H1 (cell line): ENCODE measurements at regions not wholly inside any gene's neighbourhood (a gene's known extent, or its start where the extent isn't known, plus 50 kb on each side); places are given as distances from the start of the nearest gene placed in this dataset.
A peak's percentile ranks its signal among the peaks of the same experiment; 100 is the strongest.

Source experiments
- CTCF ChIA-PET: fragments of 300-600 bp; sonication (Branson Sonifier 250); formaldehyde crosslinking; loops from one replicate; lab custom pipeline; 2021; ENCODE audit not compliant: partially characterized antibody; lab: Charles Lee
- POLR2A ChIA-PET: fragments of 300-600 bp; sonication (Branson Sonifier 250); formaldehyde crosslinking; loops from one replicate; lab custom pipeline; 2021; ENCODE audit warnings: inconsistent platforms; ENCODE audit not compliant: partially characterized antibody; lab: Charles Lee
- DNase-seq, 2 experiments: peaks; one replicate each; pipeline versions ENCODE4 v3.0.0 to v3.0.0-alpha.2; 2010 to 2022; ENCODE audit warnings: low spot score in 2 of 2, low read depth in 1 of 2, mixed read lengths in 1 of 2
- FAIRE-seq: peaks from 2 replicates; lab custom pipeline; 2011; peaks lifted over from hg19 to GRCh38; lab: Jason Lieb, UNC
- H2AFZ ChIP-seq: 2 replicates; pipeline ENCODE4 v1.8.1; 2012; ENCODE audit warnings: low read length, inconsistent platforms
- H2AK5ac ChIP-seq: 2 replicates; pipeline ENCODE4 v1.6.1; 2013; ENCODE audit warnings: low read depth, low read length
- H2BK120ac ChIP-seq: replicated peaks from 2 replicates; pipeline ENCODE3; 2013; ENCODE audit warnings: low read depth, low read length, inconsistent platforms
- H2BK12ac ChIP-seq: 2 replicates; pipeline ENCODE4 v1.6.1; 2013; ENCODE audit warnings: low read depth, low read length
- H2BK15ac ChIP-seq: 2 replicates; pipeline ENCODE4 v1.6.1; 2013; ENCODE audit warnings: low read length
- H2BK20ac ChIP-seq: 2 replicates; pipeline ENCODE4 v1.6.1; 2013; ENCODE audit warnings: low read length
- H2BK5ac ChIP-seq: 2 replicates; pipeline ENCODE4 v1.6.1; 2013; ENCODE audit warnings: low read depth, low read length
- H3K14ac ChIP-seq: 2 replicates; pipeline ENCODE4 v1.6.1; 2013; ENCODE audit warnings: inconsistent platforms; ENCODE audit not compliant: insufficient read length
- H3K18ac ChIP-seq: 2 replicates; pipeline ENCODE4 v1.6.1; 2013; ENCODE audit warnings: low read length; ENCODE audit errors: extremely low read depth
- H3K23ac ChIP-seq: 2 replicates; pipeline ENCODE4 v1.6.1; 2013; ENCODE audit warnings: inconsistent platforms; ENCODE audit not compliant: insufficient read length
- H3K23me2 ChIP-seq: 2 replicates; pipeline ENCODE4 v1.6.1; 2013; ENCODE audit warnings: low read depth, low read length
- H3K27ac ChIP-seq: 2 replicates; pipeline ENCODE4 v1.6.1; 2011; ENCODE audit warnings: low read depth, low read length, inconsistent platforms
- H3K27me3 ChIP-seq, 4 experiments: replicated peaks in 1 of 4; 1 replicate in 1 of 4; 2 replicates in 3 of 4; pipeline versions ENCODE4 v1.6.1 to v1.8.1; 2011 to 2013; ENCODE audit warnings: low read length in 3 of 4, mild to moderate bottlenecking in 3 of 4, inconsistent platforms in 2 of 4, mixed read lengths in 2 of 4, moderate library complexity in 1 of 4; ENCODE audit not compliant: control insufficient read depth in 3 of 4, insufficient read depth in 3 of 4; ENCODE audit errors: extremely low read depth in 1 of 4
- H3K36me3 ChIP-seq, 4 experiments: 2 replicates each; pipeline versions ENCODE4 v1.6.1 to v1.8.1; 2011 to 2013; ENCODE audit warnings: mild to moderate bottlenecking in 4 of 4, low read length in 3 of 4, moderate library complexity in 2 of 4, control low read depth in 1 of 4, inconsistent platforms in 1 of 4; ENCODE audit not compliant: insufficient read depth in 4 of 4, control insufficient read depth in 2 of 4
- H3K4ac ChIP-seq: replicated peaks from 2 replicates; pipeline ENCODE3; 2013; ENCODE audit warnings: low read length, low read depth, mixed read lengths, inconsistent platforms; ENCODE audit not compliant: insufficient read length
- H3K4me1 ChIP-seq, 4 experiments: replicated peaks in 1 of 4; 1 replicate in 1 of 4; 2 replicates in 3 of 4; pipeline versions ENCODE4 v1.6.1 to v1.8.1; 2011 to 2013; ENCODE audit warnings: low read length in 3 of 4, inconsistent platforms in 2 of 4, mixed read lengths in 1 of 4; ENCODE audit not compliant: insufficient read depth in 4 of 4, control insufficient read depth in 3 of 4
- H3K4me2 ChIP-seq, 2 experiments: 2 replicates each; pipeline versions ENCODE4 v1.6.1 to v1.8.1; 2011 to 2013; ENCODE audit warnings: low read depth in 2 of 2, low read length in 2 of 2, control low read depth in 1 of 2, inconsistent platforms in 1 of 2, mild to moderate bottlenecking in 1 of 2; ENCODE audit not compliant: insufficient read depth in 1 of 2
- H3K4me3 ChIP-seq, 4 experiments: fragments of 200-600, 300-600 bp in 1 of 4; sonication (generic), shearing (Covaris generic), sonication (Bioruptor Twin) in 1 of 4; 2 replicates each; pipeline versions ENCODE4 v1.5.1 to v1.8.1; 2011 to 2016; ENCODE audit warnings: low read length in 4 of 4, low read depth in 3 of 4, control low read depth in 2 of 4, inconsistent platforms in 2 of 4, mild to moderate bottlenecking in 2 of 4, mixed read lengths in 1 of 4, moderate library complexity in 1 of 4; ENCODE audit not compliant: insufficient read depth in 2 of 4; ENCODE audit errors: extremely low read depth in 1 of 4
- H3K56ac ChIP-seq: replicated peaks from 2 replicates; pipeline ENCODE3; 2013; ENCODE audit warnings: low read depth, mild to moderate bottlenecking, mixed read lengths, low read length, inconsistent platforms; ENCODE audit not compliant: insufficient read length
- H3K79me1 ChIP-seq: 2 replicates; pipeline ENCODE4 v1.6.1; 2013; ENCODE audit warnings: low read depth, low read length, control low read depth
- H3K79me2 ChIP-seq, 2 experiments: 2 replicates each; pipeline versions ENCODE4 v1.6.1 to v1.8.1; 2012 to 2013; ENCODE audit warnings: low read length in 2 of 2, mild to moderate bottlenecking in 2 of 2, inconsistent platforms in 1 of 2; ENCODE audit not compliant: insufficient read depth in 2 of 2, control insufficient read depth in 1 of 2
- H3K9ac ChIP-seq, 4 experiments: replicated peaks in 1 of 4; 1 replicate in 1 of 4; 2 replicates in 3 of 4; pipeline versions ENCODE4 v1.6.1 to v1.8.1; 2011 to 2013; ENCODE audit warnings: low read depth in 3 of 4, low read length in 3 of 4, control low read depth in 2 of 4, mild to moderate bottlenecking in 2 of 4, moderate library complexity in 2 of 4, inconsistent platforms in 1 of 4; ENCODE audit errors: extremely low read depth in 1 of 4
- H3K9me3 ChIP-seq, 2 experiments: 2 replicates each; pipeline versions ENCODE4 v1.6.1 to v1.8.1; 2012 to 2013; ENCODE audit warnings: mild to moderate bottlenecking in 2 of 2, moderate library complexity in 2 of 2, control low read depth in 1 of 2, inconsistent platforms in 1 of 2, low read depth in 1 of 2, low read length in 1 of 2, mixed read lengths in 1 of 2; ENCODE audit not compliant: insufficient read depth in 2 of 2
- H4K20me1 ChIP-seq, 2 experiments: replicated peaks in 1 of 2; 2 replicates each; pipeline versions ENCODE3 to v1.8.1; 2011 to 2013; ENCODE audit warnings: inconsistent platforms in 2 of 2, low read length in 2 of 2, mild to moderate bottlenecking in 1 of 2; ENCODE audit not compliant: insufficient read depth in 2 of 2, control insufficient read depth in 1 of 2
- H4K5ac ChIP-seq: 2 replicates; pipeline ENCODE4 v1.6.1; 2013; ENCODE audit warnings: low read length, low read depth, mixed read lengths, inconsistent platforms; ENCODE audit not compliant: insufficient read length
- H4K8ac ChIP-seq: 2 replicates; pipeline ENCODE4 v1.8.0; 2013; ENCODE audit warnings: mild to moderate bottlenecking, moderate library complexity, low read length, inconsistent platforms; ENCODE audit not compliant: insufficient read depth; ENCODE audit errors: extremely low read depth
- H4K91ac ChIP-seq: replicated peaks from 2 replicates; pipeline ENCODE3; 2013; ENCODE audit warnings: low read length, mixed read lengths, inconsistent platforms; ENCODE audit not compliant: insufficient read length
- BRCA1 ChIP-seq: IDR thresholded peaks from 2 replicates; pipeline ENCODE4 v1.6.1; 2012; ENCODE audit warnings: low read depth, low read length, improper control_type of control experiment
- CBX5 ChIP-seq: fragments of 300-800, 300-1000 bp; sonication (generic); IDR thresholded peaks from 2 replicates; pipeline ENCODE4 v1.7.1; 2016; ENCODE audit warnings: antibody characterized with exemption, low read length, low read depth
- CBX8 ChIP-seq: fragments of 300-800, 300-1000 bp; sonication (generic); IDR thresholded peaks from 2 replicates; pipeline ENCODE4 v1.7.1; 2016; ENCODE audit warnings: low read depth, low read length, borderline replicate concordance
- CHD1 ChIP-seq: IDR thresholded peaks from 2 replicates; pipeline ENCODE4 v1.6.1; 2012; ENCODE audit warnings: low read depth, low read length, improper control_type of control experiment
- EZH2 ChIP-seq: fragments of 200-600 bp; sonication (generic); IDR thresholded peaks from 2 replicates; pipeline ENCODE4 v1.7.1; 2012; ENCODE audit warnings: low read depth, mild to moderate bottlenecking, moderate library complexity, low read length, inconsistent platforms; ENCODE audit not compliant: severe bottlenecking
- KDM4A ChIP-seq: IDR thresholded peaks from one replicate; pipeline ENCODE4 v1.7.1; 2012; ENCODE audit warnings: low read depth, mild to moderate bottlenecking, moderate library complexity, low read length, inconsistent platforms; ENCODE audit not compliant: severe bottlenecking
- NANOG ChIP-seq: IDR thresholded peaks from 2 replicates; pipeline ENCODE4 v1.6.1; 2011; ENCODE audit warnings: low read length, low read depth, mild to moderate bottlenecking, inconsistent platforms; ENCODE audit not compliant: insufficient read depth, poor library complexity, severe bottlenecking
- NRF1 ChIP-seq: IDR thresholded peaks from 2 replicates; pipeline ENCODE4 v1.6.1; 2011; ENCODE audit warnings: mild to moderate bottlenecking, low read depth, low read length, improper control_type of control experiment
- RBBP5 ChIP-seq: IDR thresholded peaks from 2 replicates; pipeline ENCODE4 v1.7.1; 2012; ENCODE audit warnings: low read depth, mild to moderate bottlenecking, inconsistent platforms, low read length, moderate library complexity, borderline replicate concordance
- SP2 ChIP-seq: IDR thresholded peaks from 2 replicates; pipeline ENCODE4 v1.6.1; 2012; ENCODE audit warnings: mild to moderate bottlenecking, low read length, inconsistent platforms
- TAF7 ChIP-seq: optimal IDR thresholded peaks from 2 replicates; pipeline ENCODE3; 2011; ENCODE audit warnings: low read depth, mild to moderate bottlenecking, inconsistent platforms, low read length, moderate library complexity, borderline replicate concordance
- ZNF274 ChIP-seq: IDR thresholded peaks from 2 replicates; pipeline ENCODE4 v1.7.0; 2012; ENCODE audit warnings: low read length, borderline replicate concordance; ENCODE audit errors: extremely low read depth
- WGBS, 2 experiments: shearing (Covaris generic) in 1 of 2; methylation state at CpG; one replicate each; pipeline versions ENCODE4 v1.1.6 to v1.1.7; 2013 to 2015; ENCODE audit warnings: low lambda C conversion rate in 2 of 2, mixed read lengths in 2 of 2, inconsistent platforms in 1 of 2, low coverage in 1 of 2, missing lambda C conversion rate in 1 of 2; ENCODE audit not compliant: insufficient replicate concordance in 2 of 2, insufficient coverage in 1 of 2, insufficient read length in 1 of 2; ENCODE audit errors: extremely low coverage in 1 of 2, missing lambda C conversion rate in 1 of 2; 5-methylcytosine and 5-hydroxymethylcytosine counted together

DNA sequence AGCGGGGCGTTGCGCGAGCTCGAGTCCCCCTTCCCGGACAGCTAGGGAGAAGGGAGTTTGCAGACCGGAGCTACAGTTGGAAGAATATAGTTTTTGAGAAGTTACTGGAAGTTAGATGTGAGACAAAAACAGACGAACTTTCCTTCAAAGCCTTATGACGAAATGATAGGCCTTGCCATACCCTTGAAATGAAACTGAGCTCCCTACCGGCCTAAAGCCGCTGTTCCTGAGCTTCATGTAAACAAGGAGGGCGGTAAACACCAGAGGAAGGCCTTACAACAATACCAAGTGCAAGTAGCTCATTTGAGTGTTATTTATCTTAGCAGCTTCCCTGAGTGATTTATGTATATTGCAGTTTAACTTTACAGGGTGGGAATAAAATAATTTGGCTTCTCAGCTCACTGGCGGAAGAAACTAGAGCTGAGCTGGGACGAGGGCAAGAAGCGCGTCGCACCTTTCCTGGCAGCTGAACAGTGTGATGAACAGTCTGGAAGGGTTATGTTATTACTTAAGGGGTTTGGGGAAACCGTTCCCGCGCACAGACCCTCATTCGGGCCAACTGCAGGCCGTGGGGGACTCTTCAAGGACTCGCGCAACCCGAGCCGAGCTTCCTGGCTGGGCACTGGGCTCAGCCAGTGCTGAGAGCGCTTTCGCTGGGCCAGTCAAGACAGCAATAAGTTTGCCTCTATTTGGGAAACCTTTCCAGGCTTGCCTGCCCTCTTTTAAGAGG is 111.2 kb downstream of the KCNRG start:
- Histone ChIP-seq H4K20me1 (peaks cover 12 to 14% of the 10 kb centered on the region in 2 experiments), H2BK20ac (no peak overlapping the region), H3K79me1 (no peaks in the 10 kb centered on the region), H3K4me2 (peak overlapping the region; percentile 82 to 98), H3K9ac (no peak overlapping the region), H3K18ac (peak overlapping the region; percentile 78; the same call in 1 of the 2 replicates), H2AK5ac (no peak overlapping the region), H3K23ac (no peak overlapping the region), H2AFZ (no peak overlapping the region), H4K8ac (no peak overlapping the region), H2BK5ac (no peak overlapping the region), H2BK120ac (no peak overlapping the region), H3K4ac (no peak overlapping the region), H4K5ac (no peak overlapping the region), H3K4me3 (peak overlapping the region; percentile 70 to 85 (median 72)), H3K27ac (no peak overlapping the region), H3K56ac (no peak overlapping the region), H3K4me1 (peaks cover 8 to 38% (median 27%) of the 10 kb centered on the region in 4 experiments), H3K27me3 (peaks cover 51 to 83% (median 78%) of the 10 kb centered on the region in 4 experiments), H2BK12ac (0 out of 2 replicates have a peak overlapping the region, but pooled peaks have one; percentile 28), H2BK15ac (peak overlapping the region; percentile 33; the same call in 1 of the 2 replicates), H3K36me3 (no peaks in the 10 kb centered on the region), H3K79me2 (no peaks in the 10 kb centered on the region), H4K91ac (no peak overlapping the region), H3K14ac (no peak overlapping the region), H3K23me2 (peaks cover 29% of the 10 kb centered on the region), H3K9me3 (no peaks in the 10 kb centered on the region)
- FAIRE-seq (no peak), DNase-seq (no peak)
- ChIA-PET POLR2A (interaction anchor here (0.6 to 6.9 kb wide), 6 partner anchors 15 to 667 kb away, joined by 3 to 52 read pairs (median 7); partner anchors contain the start of gene TRIM13), CTCF (interaction anchor here (0.5 to 2.8 kb wide), 11 partner anchors 10 to 674 kb away, joined by 3 to 13 read pairs (median 4); no protein-coding TSS in a partner anchor)
- WGBS, 2 experiments, result 2% methylated on average over 26 of the region's 28 CpGs; no CpG with 5 or more reads in 1 of the 2 experiments
- TF ChIP-seq RBBP5 (no peak), SP2 (no peak), EZH2 (peak; percentile 80), KDM4A (no peak), ZNF274 (no peak), CBX8 (no peak; the same call in none of the 2 replicates), NRF1 (no peak), TAF7 (no peak), BRCA1 (no peak), NANOG (no peak), CBX5 (no peak), CHD1 (no peak)
